GM23248 (cell line): ENCODE measurements at regions not wholly inside any gene's neighbourhood (a gene's known extent, or its start where the extent isn't known, plus 50 kb on each side); places are given as distances from the start of the nearest gene placed in this dataset.

Experiments
- EZH2 ChIP-seq: fragments of 200-600 bp; sonication (generic); IDR thresholded peaks from 2 replicates; pipeline ENCODE4 v1.6.1; 2018; ENCODE audit warnings: antibody characterized with exemption, mild to moderate bottlenecking; ENCODE audit not compliant: insufficient read depth, poor library complexity, severe bottlenecking
- EZH2phosphoT487 ChIP-seq: fragments of 200-600 bp; sonication (generic); IDR thresholded peaks from 2 replicates; pipeline ENCODE4 v1.6.1; 2018; ENCODE audit warnings: antibody characterized with exemption, moderate library complexity, mild to moderate bottlenecking, low read depth; ENCODE audit not compliant: insufficient read depth

DNA sequence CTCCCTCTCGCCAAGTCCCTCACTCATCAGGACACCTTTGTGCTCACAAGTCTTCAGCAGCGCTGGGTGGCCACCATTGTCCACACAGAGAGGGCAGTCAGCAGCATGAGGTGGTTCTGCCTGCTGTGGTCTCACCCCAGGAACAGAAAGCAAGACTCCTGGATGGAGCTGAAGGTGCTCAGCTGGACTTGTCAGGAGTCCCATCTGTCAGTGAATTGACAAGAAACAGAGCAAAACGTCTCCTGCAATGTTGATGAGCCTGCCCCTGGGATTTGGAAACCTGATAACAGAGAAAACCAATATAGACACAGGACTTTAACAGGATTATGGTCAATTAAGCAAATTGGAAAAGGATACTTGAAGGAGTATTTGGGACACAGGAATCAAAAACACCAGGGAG, 122.2 kb upstream of the PRSS58 start:
- no peak for TF ChIP-seq EZH2phosphoT487
- no peak for TF ChIP-seq EZH2
